BLaER1 (cell line): ENCODE measurements at regions not wholly inside any gene's neighbourhood (a gene's known extent, or its start where the extent isn't known, plus 50 kb on each side); places are given as distances from the start of the nearest gene placed in this dataset.

Experiments
- H3K27ac ChIP-seq: shearing (Covaris generic); formaldehyde crosslinking; 2 replicates; pipeline ENCODE4 v1.8.1; 2022
- H3K27me3 ChIP-seq: shearing (Covaris generic); formaldehyde crosslinking; 2 replicates; pipeline ENCODE4 v1.8.1; 2022
- H3K36me3 ChIP-seq: shearing (Covaris generic); formaldehyde crosslinking; 2 replicates; pipeline ENCODE4 v1.8.1; 2022
- H3K4me1 ChIP-seq: shearing (Covaris generic); formaldehyde crosslinking; 2 replicates; pipeline ENCODE4 v1.8.1; 2022
- H3K4me2 ChIP-seq: shearing (Covaris generic); formaldehyde crosslinking; 2 replicates; pipeline ENCODE4 v1.8.1; 2022
- H3K4me3 ChIP-seq: shearing (Covaris generic); formaldehyde crosslinking; 2 replicates; pipeline ENCODE4 v1.8.1; 2022
- H3K9ac ChIP-seq: shearing (Covaris generic); formaldehyde crosslinking; 2 replicates; pipeline ENCODE4 v1.8.1; 2022
- H3K9me3 ChIP-seq: shearing (Covaris generic); formaldehyde crosslinking; 2 replicates; pipeline ENCODE4 v1.8.1; 2022
- H4K20me1 ChIP-seq: shearing (Covaris generic); formaldehyde crosslinking; 2 replicates; pipeline ENCODE4 v1.8.1; 2022
- Cebpa-rat ChIP-seq: shearing (Covaris generic); IDR thresholded peaks from 2 replicates; pipeline ENCODE4 v1.8.1; 2022

GRCh38 chr15:39209548-39210211, 371.2 kb upstream of the THBS1 start:
- H3K4me3 ChIP-seq, result no peak overlapping the region
- TF ChIP-seq Cebpa-rat, result no peak
- no peak overlapping the region for H3K9ac ChIP-seq
- no peaks in the 10 kb centered on the region for H3K4me1 ChIP-seq
- no peak overlapping the region for H3K27ac ChIP-seq
- no peaks in the 10 kb centered on the region for H3K36me3 ChIP-seq
- H3K27me3 ChIP-seq, result no peaks in the 10 kb centered on the region
- no peaks in the 10 kb centered on the region for H3K9me3 ChIP-seq
- H3K4me2 ChIP-seq, result no peak overlapping the region
- H4K20me1 ChIP-seq, result no peaks in the 10 kb centered on the region

GRCh38 chr15:39211108-39211979, 369.5 kb upstream of the THBS1 start:
- Histone ChIP-seq H3K4me1 (no peaks in the 10 kb centered on the region), H4K20me1 (no peaks in the 10 kb centered on the region), H3K4me2 (no peak overlapping the region), H3K27ac (no peak overlapping the region), H3K27me3 (no peaks in the 10 kb centered on the region), H3K9me3 (no peaks in the 10 kb centered on the region), H3K9ac (no peak overlapping the region), H3K36me3 (no peaks in the 10 kb centered on the region), H3K4me3 (no peak overlapping the region)
- no peak for TF ChIP-seq Cebpa-rat

GRCh38 chr15:39213385-39213840, 367.5 kb upstream of the THBS1 start:
- Histone ChIP-seq H3K27ac (no peak overlapping the region), H3K9ac (no peak overlapping the region), H3K4me3 (no peak overlapping the region)

GRCh38 chr15:39215015-39215414, 365.9 kb upstream of the THBS1 start:
- Histone ChIP-seq H3K9ac (no peak overlapping the region), H3K27me3 (no peaks in the 10 kb centered on the region), H3K4me1 (no peaks in the 10 kb centered on the region), H4K20me1 (no peaks in the 10 kb centered on the region), H3K4me3 (no peak overlapping the region), H3K27ac (no peak overlapping the region), H3K9me3 (no peaks in the 10 kb centered on the region), H3K4me2 (no peak overlapping the region), H3K36me3 (no peaks in the 10 kb centered on the region)
- TF ChIP-seq Cebpa-rat, result no peak

More at GRCh38 chr15:39213385-39213840, 367.5 kb upstream of the THBS1 start:
- H3K4me1 ChIP-seq, result no peaks in the 10 kb centered on the region
- no peaks in the 10 kb centered on the region for H3K36me3 ChIP-seq
- TF ChIP-seq Cebpa-rat, result no peak
- H4K20me1 ChIP-seq, result no peaks in the 10 kb centered on the region
- no peak overlapping the region for H3K4me2 ChIP-seq
- no peaks in the 10 kb centered on the region for H3K9me3 ChIP-seq
- no peaks in the 10 kb centered on the region for H3K27me3 ChIP-seq

GRCh38 chr15:39216816-39217215, 364.1 kb upstream of the THBS1 start:
- Histone ChIP-seq H3K27ac (no peak overlapping the region), H3K4me3 (no peak overlapping the region), H3K36me3 (no peaks in the 10 kb centered on the region), H4K20me1 (no peaks in the 10 kb centered on the region), H3K4me2 (no peak overlapping the region), H3K27me3 (no peaks in the 10 kb centered on the region), H3K4me1 (no peaks in the 10 kb centered on the region), H3K9ac (no peak overlapping the region), H3K9me3 (no peaks in the 10 kb centered on the region)
- no peak for TF ChIP-seq Cebpa-rat

GRCh38 chr15:39219608-39220007, 361.3 kb upstream of the THBS1 start:
- no peak for TF ChIP-seq Cebpa-rat
- Histone ChIP-seq H3K27ac (no peak overlapping the region), H3K9ac (no peak overlapping the region), H4K20me1 (no peaks in the 10 kb centered on the region), H3K4me3 (no peak overlapping the region), H3K4me2 (no peak overlapping the region), H3K27me3 (no peaks in the 10 kb centered on the region), H3K9me3 (no peaks in the 10 kb centered on the region), H3K4me1 (no peaks in the 10 kb centered on the region), H3K36me3 (no peaks in the 10 kb centered on the region)

- Histone ChIP-seq H3K4me2 (no peak overlapping the region), H3K36me3 (no peaks in the 10 kb centered on the region), H4K20me1 (no peaks in the 10 kb centered on the region), H3K27me3 (no peaks in the 10 kb centered on the region), H3K4me3 (no peak overlapping the region), H3K9me3 (no peaks in the 10 kb centered on the region), H3K4me1 (no peaks in the 10 kb centered on the region), H3K9ac (no peak overlapping the region), H3K27ac (no peak overlapping the region)
- no peak for TF ChIP-seq Cebpa-rat
Observed at GRCh38 chr15:39226169-39226937, 354.5 kb upstream of the THBS1 start.

- H3K4me1 ChIP-seq, result no peaks in the 10 kb centered on the region
Observed at GRCh38 chr15:39227001-39227400, 353.9 kb upstream of the THBS1 start.

GRCh38 chr15:39228889-39229288, 352.0 kb upstream of the THBS1 start:
- Histone ChIP-seq H3K4me3 (no peak overlapping the region), H3K27me3 (no peaks in the 10 kb centered on the region), H3K36me3 (no peaks in the 10 kb centered on the region), H3K27ac (no peak overlapping the region), H4K20me1 (no peaks in the 10 kb centered on the region), H3K4me1 (no peaks in the 10 kb centered on the region), H3K4me2 (no peak overlapping the region), H3K9ac (no peak overlapping the region), H3K9me3 (no peaks in the 10 kb centered on the region)
- no peak for TF ChIP-seq Cebpa-rat

More at GRCh38 chr15:39227001-39227400, 353.9 kb upstream of the THBS1 start:
- no peaks in the 10 kb centered on the region for H3K36me3 ChIP-seq
- no peak overlapping the region for H3K9ac ChIP-seq
- no peaks in the 10 kb centered on the region for H4K20me1 ChIP-seq
- H3K27ac ChIP-seq, result no peak overlapping the region
- H3K27me3 ChIP-seq, result no peaks in the 10 kb centered on the region
- H3K4me2 ChIP-seq, result no peak overlapping the region
- H3K4me3 ChIP-seq, result no peak overlapping the region
- no peaks in the 10 kb centered on the region for H3K9me3 ChIP-seq
- TF ChIP-seq Cebpa-rat, result no peak
